ENCODE measurements at regions not wholly inside any gene's neighbourhood (a gene's known extent, or its start where the extent isn't known, plus 50 kb on each side); places are given as distances from the start of the nearest gene placed in this dataset.

DNA sequence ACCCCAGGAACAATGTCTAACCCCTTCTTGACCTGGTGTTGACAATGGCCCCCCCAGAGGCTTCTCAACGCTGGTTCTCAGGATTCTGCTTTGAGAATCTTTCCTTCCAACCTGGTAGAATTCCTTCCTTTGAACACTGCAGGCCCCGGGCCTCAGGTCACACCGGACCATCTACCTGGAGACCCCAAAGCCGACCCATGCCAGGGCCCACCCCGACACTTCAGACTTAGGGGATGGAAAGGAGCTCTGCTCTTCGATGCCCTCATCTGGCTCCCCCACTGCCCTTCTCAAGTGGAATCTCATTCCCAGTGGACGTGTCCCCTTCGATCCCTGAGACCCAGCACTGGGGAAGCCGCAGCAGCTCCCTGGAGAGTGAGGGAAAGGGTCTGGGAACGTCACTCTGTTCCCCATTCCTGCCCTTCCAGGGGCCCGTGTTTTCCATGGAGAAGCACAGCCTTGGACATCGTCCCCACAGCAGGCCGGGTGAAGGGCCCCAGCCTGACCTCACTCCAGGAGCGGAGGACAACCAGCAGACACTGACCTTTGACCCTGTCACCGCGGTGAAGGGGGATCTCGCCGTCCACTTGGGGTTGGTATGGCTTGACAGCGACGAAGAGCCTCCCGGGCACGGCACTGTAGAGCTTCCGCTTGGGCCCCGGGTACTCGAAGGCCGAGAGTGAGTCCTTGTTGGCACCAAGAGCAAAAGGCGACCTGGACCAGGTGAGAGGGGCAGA lies 408.3 kb downstream of the CTTN start:
- no peaks in the 10 kb centered on the region for H3K36me3 Mint-ChIP-seq (ENCODE audit: low read depth)

DNA sequence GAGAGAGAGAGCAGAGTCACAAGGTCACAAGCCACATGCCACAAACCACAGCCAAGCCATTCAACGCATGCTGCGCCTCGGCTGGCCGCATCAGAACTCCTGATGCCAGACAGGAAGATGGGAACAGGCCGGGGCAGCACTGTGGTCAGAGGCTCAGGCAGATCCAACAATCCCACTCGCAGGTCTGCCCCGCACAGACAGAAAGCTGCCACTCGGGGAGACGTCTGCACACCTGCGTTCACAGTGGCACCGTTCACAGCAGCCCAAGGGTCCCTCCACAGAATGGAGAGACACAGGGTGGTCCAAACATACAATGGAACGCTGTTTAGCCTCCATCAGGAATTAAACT lies 408.8 kb downstream of the CTTN start:
- Mint-ChIP-seq H3K36me3 (ENCODE audit: low read depth) (no peaks in the 10 kb centered on the region), H3K4me1 (ENCODE audit: low read depth) (no peaks in the 10 kb centered on the region), H3K4me3 (no peak overlapping the region), H3K9me3 (no peaks in the 10 kb centered on the region), H3K27ac (no peak overlapping the region), H3K27me3 (peaks cover 17% of the 10 kb centered on the region)
- intact Hi-C loops (cut with micrococcal nuclease): no loop called here

More for the DNA sequence above, 408.3 kb downstream of the CTTN start:
- H3K27ac Mint-ChIP-seq: no peak overlapping the region
- H3K27me3 Mint-ChIP-seq: peaks cover 17% of the 10 kb centered on the region
- intact Hi-C loops (cut with micrococcal nuclease): no loop called here
- H3K4me3 Mint-ChIP-seq: no peak overlapping the region
- no peaks in the 10 kb centered on the region for H3K9me3 Mint-ChIP-seq
- no peaks in the 10 kb centered on the region for H3K4me1 Mint-ChIP-seq (ENCODE audit: low read depth)

DNA sequence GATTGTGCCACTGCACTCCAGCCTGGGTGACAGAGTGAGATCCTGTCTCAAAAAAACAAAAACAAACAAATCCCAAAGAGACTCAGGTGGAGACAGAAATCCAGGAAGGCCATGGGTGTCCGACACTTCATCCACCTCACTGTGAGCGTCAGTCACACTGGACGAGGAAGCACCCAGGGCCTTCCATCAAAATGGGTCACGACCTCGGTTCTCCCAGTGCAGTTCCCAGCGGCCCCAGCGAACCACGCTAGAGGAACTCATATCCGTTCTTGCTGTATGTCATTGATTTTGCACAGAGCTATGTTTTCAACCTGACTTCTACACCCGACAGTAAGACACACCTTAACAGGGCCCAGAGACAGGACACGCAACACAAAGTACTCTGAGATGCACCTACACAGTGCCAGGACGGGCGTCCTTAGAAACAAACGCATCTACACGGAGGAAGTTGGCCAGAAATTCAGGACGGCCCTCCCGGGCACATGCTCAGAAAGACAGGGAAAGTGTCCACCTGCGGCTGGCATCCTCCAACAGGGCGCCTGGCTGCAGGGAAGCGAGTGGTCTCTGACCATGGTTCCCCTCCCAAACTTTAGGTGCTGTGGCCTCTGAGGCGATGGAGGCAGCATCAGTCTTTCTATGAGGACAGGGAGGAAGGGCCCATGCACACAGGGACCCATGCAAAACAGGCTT lies 410.5 kb downstream of the CTTN start:
- no peaks in the 10 kb centered on the region for H3K36me3 Mint-ChIP-seq (ENCODE audit: low read depth)
- no peak overlapping the region for H3K4me3 Mint-ChIP-seq

DNA sequence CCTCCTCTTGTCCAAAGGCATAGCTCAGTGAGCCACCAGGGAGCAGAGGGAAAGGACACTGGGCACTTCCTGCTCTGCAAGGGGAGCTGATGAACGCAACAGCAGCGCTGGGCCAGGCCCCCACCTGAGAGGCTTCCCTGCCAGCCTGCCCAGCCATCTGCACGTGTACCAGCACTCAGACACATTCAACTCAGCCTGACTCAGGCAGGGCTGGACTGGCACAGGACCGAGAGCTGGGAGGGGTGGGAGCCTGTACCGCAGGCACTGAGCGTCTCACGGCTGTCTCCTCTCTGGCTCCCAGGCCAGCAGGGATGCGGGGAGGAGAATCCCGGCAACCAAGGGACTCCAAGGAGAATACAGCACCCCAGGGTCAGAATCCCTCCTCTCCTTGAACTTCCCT lies 411.8 kb downstream of the CTTN start:
- no peak overlapping the region for H3K4me3 Mint-ChIP-seq
- intact Hi-C loops (cut with micrococcal nuclease): no loop called here
- no peak overlapping the region for H3K27ac Mint-ChIP-seq

More for the DNA sequence above, 410.5 kb downstream of the CTTN start:
- Mint-ChIP-seq H3K27me3 (peaks cover 12% of the 10 kb centered on the region), H3K9me3 (no peaks in the 10 kb centered on the region), H3K27ac (no peak overlapping the region), H3K4me1 (ENCODE audit: low read depth) (no peaks in the 10 kb centered on the region)
- intact Hi-C loops (cut with micrococcal nuclease): no loop called here

DNA sequence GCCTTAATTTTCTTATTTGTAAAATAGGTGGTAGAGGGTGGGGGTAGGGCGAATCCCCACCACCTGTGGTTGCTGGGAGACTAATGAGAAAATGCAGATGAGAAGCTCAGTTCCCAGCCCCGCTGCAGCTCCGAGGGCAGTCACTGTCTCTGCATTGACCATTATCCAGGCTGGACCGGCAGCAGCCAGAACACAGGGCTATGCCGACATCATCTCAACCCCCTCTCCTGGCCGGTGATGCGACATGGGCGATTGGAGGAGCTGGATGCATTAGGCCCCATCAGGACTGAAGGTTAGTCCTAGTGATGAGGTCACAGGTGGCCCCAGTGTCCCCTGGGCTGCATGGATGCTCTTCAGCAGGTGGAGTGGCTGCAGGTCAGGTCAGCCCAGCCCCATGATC lies 412.4 kb downstream of the CTTN start:
- H3K27ac Mint-ChIP-seq: no peak overlapping the region
- no peaks in the 10 kb centered on the region for H3K4me1 Mint-ChIP-seq (ENCODE audit: low read depth)
- H3K27me3 Mint-ChIP-seq: no peaks in the 10 kb centered on the region
- H3K4me3 Mint-ChIP-seq: no peak overlapping the region
- no peaks in the 10 kb centered on the region for H3K9me3 Mint-ChIP-seq
- H3K36me3 Mint-ChIP-seq (ENCODE audit: low read depth): no peaks in the 10 kb centered on the region
- intact Hi-C loops (cut with micrococcal nuclease): no loop called here

More for the DNA sequence above, 411.8 kb downstream of the CTTN start:
- Mint-ChIP-seq H3K4me1 (ENCODE audit: low read depth) (no peaks in the 10 kb centered on the region), H3K36me3 (ENCODE audit: low read depth) (no peaks in the 10 kb centered on the region), H3K9me3 (no peaks in the 10 kb centered on the region), H3K27me3 (no peaks in the 10 kb centered on the region)

DNA sequence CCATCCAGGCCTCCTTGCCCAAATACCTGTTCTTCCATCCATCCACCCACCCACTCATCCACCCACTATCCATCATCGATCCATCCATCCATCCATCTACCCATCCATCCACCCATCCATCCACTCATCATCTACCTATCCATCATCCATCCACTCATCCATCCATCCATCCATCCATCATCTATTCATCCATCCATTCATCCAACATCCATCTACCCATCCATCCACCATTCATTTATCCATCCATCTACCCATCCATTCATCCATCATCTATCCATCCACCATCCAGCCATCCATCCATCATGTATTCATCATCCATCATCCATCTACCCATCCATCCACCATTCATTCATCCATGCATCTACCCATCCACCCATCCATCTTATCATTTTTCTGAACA lies 413.2 kb downstream of the CTTN start:
- no peaks in the 10 kb centered on the region for H3K9me3 Mint-ChIP-seq
- no peaks in the 10 kb centered on the region for H3K27me3 Mint-ChIP-seq
- H3K27ac Mint-ChIP-seq: no peak overlapping the region
- no peak overlapping the region for H3K4me3 Mint-ChIP-seq
- intact Hi-C loops (cut with micrococcal nuclease): no loop called here
- no peaks in the 10 kb centered on the region for H3K36me3 Mint-ChIP-seq (ENCODE audit: low read depth)
- H3K4me1 Mint-ChIP-seq (ENCODE audit: low read depth): no peaks in the 10 kb centered on the region

DNA sequence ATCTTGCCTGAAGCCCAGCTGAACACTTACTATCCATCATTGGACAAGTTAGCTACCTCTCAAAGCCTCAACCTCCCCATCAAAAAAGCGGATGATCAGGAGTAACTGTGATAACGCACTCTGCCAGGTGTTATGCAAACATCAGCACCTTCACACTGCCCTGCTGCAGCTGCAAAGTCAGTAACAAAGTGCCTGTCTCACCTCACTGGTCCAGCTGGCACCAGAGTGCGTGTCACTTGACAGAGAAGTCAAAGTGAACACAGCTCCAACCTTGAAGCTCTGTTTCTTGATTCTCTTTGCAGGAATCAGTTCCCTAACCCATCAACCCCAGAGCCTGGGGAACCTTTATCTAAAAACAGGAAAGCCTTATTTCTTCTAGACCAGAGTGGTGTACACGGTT lies 413.6 kb downstream of the CTTN start:
- intact Hi-C loops (cut with micrococcal nuclease): no loop called here

DNA sequence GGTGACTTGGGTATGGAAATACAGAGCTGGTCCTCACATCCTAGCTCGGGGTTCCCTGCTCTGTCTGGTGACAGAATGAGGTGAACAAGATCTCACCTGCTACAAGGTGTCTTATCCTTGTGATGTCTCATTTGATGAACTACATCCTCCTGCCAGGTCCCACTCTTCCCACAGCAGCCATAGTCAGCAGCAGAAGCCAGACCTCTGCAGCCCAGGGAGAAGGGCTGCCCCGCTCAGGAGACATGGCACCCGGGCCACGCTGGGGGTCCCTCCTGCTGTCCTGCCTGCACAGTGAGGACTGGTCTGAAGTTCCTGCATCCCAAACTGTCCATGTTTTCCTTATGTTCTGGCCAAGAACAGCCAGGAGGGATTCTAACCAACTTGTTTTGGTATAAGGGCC lies 414.1 kb downstream of the CTTN start:
- Mint-ChIP-seq H3K9me3 (no peaks in the 10 kb centered on the region), H3K27me3 (no peaks in the 10 kb centered on the region), H3K27ac (no peak overlapping the region), H3K36me3 (ENCODE audit: low read depth) (no peaks in the 10 kb centered on the region), H3K4me3 (no peak overlapping the region), H3K4me1 (ENCODE audit: low read depth) (no peaks in the 10 kb centered on the region)
- intact Hi-C loops (cut with micrococcal nuclease): no loop called here

More for the DNA sequence above, 413.6 kb downstream of the CTTN start:
- no peak overlapping the region for H3K27ac Mint-ChIP-seq
- no peaks in the 10 kb centered on the region for H3K36me3 Mint-ChIP-seq (ENCODE audit: low read depth)
- H3K4me1 Mint-ChIP-seq (ENCODE audit: low read depth): no peaks in the 10 kb centered on the region
- H3K4me3 Mint-ChIP-seq: no peak overlapping the region
- H3K9me3 Mint-ChIP-seq: no peaks in the 10 kb centered on the region
- no peaks in the 10 kb centered on the region for H3K27me3 Mint-ChIP-seq

DNA sequence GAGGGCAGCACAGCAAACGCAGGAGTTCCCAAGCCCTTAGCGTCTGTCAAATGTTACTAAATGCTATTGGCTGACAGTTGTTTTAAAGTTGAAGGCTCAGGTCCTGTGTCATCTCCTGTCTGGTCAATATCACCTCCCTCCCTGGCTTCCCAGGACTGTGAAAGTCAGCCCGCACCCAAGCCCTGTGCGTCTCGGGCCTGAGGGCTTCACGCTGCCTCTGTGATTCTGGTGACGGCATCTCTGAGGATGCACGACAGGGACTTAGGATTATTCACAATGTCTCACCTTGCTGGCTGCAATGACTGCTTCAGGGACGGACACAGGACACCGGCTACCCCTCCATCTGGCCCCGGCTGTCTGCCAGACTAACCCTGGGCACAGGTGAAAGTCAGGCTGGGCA lies 415.3 kb downstream of the CTTN start:
- H3K27ac Mint-ChIP-seq: no peak overlapping the region
- H3K9me3 Mint-ChIP-seq: no peaks in the 10 kb centered on the region
- no peak overlapping the region for H3K4me3 Mint-ChIP-seq
- H3K36me3 Mint-ChIP-seq (ENCODE audit: low read depth): no peaks in the 10 kb centered on the region
- no peaks in the 10 kb centered on the region for H3K4me1 Mint-ChIP-seq (ENCODE audit: low read depth)
- no peaks in the 10 kb centered on the region for H3K27me3 Mint-ChIP-seq
- intact Hi-C loops (cut with micrococcal nuclease): no loop called here

DNA sequence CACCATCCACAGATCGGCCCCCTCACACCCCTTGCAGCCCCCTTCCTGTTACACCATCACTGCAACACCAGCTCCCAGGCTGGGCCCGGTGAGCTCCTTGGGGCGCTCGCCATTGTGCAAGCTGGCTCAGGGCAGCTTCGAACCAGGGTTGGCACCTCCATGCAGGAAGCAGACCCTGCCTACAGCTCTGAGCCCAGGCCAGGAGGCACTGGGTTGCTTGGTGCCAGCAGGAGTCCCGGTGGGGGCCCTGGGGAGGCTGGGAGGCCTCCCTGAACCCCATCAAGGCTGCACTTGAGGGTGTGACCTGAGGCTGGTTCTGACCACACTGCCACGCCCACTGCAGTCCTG lies 417.1 kb downstream of the CTTN start:
- intact Hi-C loops (cut with micrococcal nuclease): no loop called here

DNA sequence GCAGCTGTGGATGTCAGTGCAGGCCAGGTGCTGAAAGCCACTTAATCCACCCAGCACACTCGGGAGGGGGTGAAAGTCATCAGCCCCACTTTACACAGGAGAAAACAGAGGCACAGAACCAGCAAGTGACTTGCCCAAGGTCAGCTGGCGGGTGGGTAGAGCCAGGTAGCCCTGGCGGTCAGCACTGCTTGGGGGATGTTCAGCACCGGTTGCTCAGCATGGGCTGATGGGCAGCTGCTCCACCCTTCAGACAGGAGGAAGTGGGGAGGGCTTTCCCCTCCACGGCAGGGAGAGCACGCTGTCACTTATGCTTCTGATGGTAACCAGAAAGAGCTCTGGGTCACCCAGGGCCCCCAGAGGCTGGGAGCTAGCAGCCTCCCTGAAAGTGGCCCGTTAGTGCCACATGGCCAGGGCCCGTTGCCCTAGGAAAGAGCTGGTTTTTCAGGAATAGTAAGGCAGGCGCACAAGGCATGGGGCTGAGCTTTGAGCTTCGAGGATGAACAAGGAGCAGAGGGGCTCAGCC lies 417.9 kb downstream of the CTTN start:
- H3K36me3 Mint-ChIP-seq (ENCODE audit: low read depth): no peaks in the 10 kb centered on the region
- H3K4me1 Mint-ChIP-seq (ENCODE audit: low read depth): no peaks in the 10 kb centered on the region
- H3K27me3 Mint-ChIP-seq: no peaks in the 10 kb centered on the region
- H3K9me3 Mint-ChIP-seq: no peaks in the 10 kb centered on the region
- H3K27ac Mint-ChIP-seq: no peak overlapping the region
- intact Hi-C loops (cut with micrococcal nuclease): no loop called here
- no peak overlapping the region for H3K4me3 Mint-ChIP-seq

More for the DNA sequence above, 417.1 kb downstream of the CTTN start:
- Mint-ChIP-seq H3K4me1 (ENCODE audit: low read depth) (no peaks in the 10 kb centered on the region), H3K27ac (no peak overlapping the region), H3K4me3 (no peak overlapping the region), H3K9me3 (no peaks in the 10 kb centered on the region), H3K36me3 (ENCODE audit: low read depth) (no peaks in the 10 kb centered on the region), H3K27me3 (no peaks in the 10 kb centered on the region)

DNA sequence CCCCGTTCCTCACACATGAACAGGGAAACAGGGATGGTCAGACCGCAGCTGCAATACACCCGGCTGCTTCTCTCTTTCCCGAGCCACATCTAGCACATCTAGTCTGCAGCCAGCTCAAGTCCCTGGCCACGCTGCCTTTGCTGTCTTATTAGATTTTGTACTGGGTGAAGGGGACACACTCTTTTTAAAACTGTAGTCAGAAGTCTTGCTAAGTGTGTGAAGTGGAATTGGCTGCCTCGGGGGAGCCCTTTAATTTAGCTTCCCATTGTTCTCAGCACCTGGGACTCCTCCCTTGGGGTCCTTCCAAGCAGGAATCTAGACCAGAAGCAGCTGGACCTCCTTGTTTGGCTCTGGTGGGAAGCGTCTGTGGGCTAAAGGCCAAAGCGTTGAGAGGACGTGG lies 420.0 kb downstream of the CTTN start:
- Mint-ChIP-seq H3K9me3 (no peaks in the 10 kb centered on the region), H3K4me1 (ENCODE audit: low read depth) (no peaks in the 10 kb centered on the region), H3K4me3 (no peak overlapping the region), H3K27ac (no peak overlapping the region), H3K27me3 (peaks cover 5% of the 10 kb centered on the region), H3K36me3 (ENCODE audit: low read depth) (no peaks in the 10 kb centered on the region)
- intact Hi-C loops (cut with micrococcal nuclease): no loop called here

DNA sequence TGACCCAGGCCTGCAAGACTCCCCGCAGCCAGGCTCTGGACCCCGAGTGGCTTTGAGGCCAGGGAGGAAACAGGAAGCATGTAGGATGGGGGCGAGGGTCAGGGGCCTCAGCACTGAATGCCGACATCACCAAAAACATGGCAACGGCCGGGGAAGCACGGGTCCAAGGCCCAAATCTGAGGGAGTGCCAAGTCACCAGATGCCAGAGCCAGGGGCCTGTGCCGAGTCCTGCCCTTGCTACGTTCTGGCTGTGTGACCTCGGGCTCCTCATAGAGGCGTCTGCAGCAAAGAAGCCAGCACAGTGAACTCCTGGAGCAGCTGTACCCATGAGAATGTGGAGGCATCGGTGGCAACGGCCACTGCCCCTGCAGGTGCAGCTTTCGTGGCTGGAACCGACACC lies 420.7 kb downstream of the CTTN start:
- intact Hi-C loops (cut with micrococcal nuclease): no loop called here
- Mint-ChIP-seq H3K4me3 (no peak overlapping the region), H3K9me3 (no peaks in the 10 kb centered on the region), H3K27ac (no peak overlapping the region), H3K27me3 (peaks cover 12% of the 10 kb centered on the region), H3K4me1 (ENCODE audit: low read depth) (no peaks in the 10 kb centered on the region), H3K36me3 (ENCODE audit: low read depth) (no peaks in the 10 kb centered on the region)

DNA sequence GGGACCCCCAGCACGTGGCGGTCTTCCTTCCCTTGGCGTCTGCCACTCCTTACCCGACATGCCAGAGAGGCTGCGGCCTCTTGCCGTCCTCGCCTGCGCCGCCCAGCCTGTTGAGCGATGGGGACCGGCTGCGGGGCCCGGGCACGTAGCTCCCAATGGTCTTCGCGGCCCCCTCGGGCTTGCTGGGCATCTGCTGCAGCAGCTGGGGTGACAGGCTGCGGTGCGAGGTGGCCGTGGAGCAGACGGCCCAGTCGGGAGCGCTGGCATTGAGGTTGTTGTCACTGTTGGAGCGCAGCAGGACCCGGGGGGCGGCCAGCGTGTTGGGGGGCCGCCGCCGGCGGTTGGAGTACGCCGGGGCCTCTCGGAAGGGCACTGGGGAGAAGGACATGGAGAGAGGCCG lies 422.0 kb downstream of the CTTN start:
- Mint-ChIP-seq H3K27me3 (peaks cover 24% of the 10 kb centered on the region), H3K27ac (no peak overlapping the region), H3K9me3 (no peaks in the 10 kb centered on the region), H3K4me1 (ENCODE audit: low read depth) (no peaks in the 10 kb centered on the region), H3K4me3 (no peak overlapping the region), H3K36me3 (ENCODE audit: low read depth) (no peaks in the 10 kb centered on the region)
- intact Hi-C loops (cut with micrococcal nuclease): no loop called here

DNA sequence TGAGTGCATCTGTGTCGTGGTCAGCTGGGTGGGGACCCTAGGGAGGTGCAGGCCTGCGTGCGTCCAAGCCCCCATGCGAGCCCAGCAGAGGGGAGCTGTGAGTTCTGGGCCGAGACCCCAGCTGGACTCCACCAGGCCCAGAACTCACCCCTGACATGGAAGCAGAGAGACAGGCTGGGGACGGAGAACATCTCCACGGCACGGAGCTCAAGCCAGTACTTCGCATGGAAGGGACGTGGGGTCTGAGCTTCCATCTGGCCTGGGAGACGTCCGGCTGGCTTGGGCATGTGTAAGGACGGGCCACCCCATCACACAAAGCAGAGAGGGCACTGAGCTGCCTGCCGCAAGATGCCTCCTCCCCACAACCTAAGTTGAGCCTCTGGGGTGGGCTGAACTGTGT lies 422.4 kb downstream of the CTTN start:
- no peaks in the 10 kb centered on the region for H3K4me1 Mint-ChIP-seq (ENCODE audit: low read depth)
- H3K27ac Mint-ChIP-seq: no peak overlapping the region
- H3K27me3 Mint-ChIP-seq: peaks cover 26% of the 10 kb centered on the region
- no peaks in the 10 kb centered on the region for H3K9me3 Mint-ChIP-seq
- intact Hi-C loops (cut with micrococcal nuclease): no loop called here
- H3K36me3 Mint-ChIP-seq (ENCODE audit: low read depth): no peaks in the 10 kb centered on the region
- no peak overlapping the region for H3K4me3 Mint-ChIP-seq
